22Rv1 (cell line): ENCODE measurements at regions not wholly inside any gene's neighbourhood (a gene's known extent, or its start where the extent isn't known, plus 50 kb on each side); places are given as distances from the start of the nearest gene placed in this dataset.

Source experiments
- ZFX ChIP-seq: fragments of 450-650 bp; IDR thresholded peaks from 2 replicates; pipeline ENCODE4 v1.6.1; 2017; ENCODE audit warnings: antibody characterized with exemption, borderline replicate concordance
- TF ChIP-seq, protein P1 (sequence below): fragments of 450-650 bp; IDR thresholded peaks from 2 replicates; pipeline ENCODE4 v1.5.1; 2017; ENCODE audit warnings: mild to moderate bottlenecking

DNA sequence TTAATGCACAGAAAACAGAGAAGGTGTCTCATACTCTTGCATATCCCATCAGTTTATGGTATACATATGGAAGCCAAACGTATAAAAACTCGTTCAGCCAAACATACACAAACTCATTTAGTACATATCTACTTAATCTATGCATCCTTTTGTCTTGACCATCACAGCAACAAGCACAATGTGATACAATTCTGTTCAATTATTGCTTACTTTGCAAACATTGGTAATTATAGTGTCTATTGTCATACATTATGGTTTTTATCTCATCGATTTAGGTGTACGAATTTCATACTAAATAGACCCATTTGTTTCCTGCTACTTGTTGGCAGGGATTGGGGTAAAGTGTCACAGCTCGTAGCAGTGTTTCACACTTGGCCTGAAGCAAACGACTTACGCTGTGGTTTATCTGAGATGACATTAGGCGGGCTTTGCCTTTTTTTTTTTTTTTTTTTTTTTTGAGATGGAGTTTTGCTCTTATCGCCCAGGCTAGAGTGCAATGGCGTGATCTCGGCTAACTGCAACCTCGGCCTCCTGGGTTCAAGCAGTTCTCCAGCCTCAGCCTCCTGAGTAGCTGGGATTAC lies 425.9 kb upstream of the JARID2 start:
- TF ChIP-seq, protein P1, sequence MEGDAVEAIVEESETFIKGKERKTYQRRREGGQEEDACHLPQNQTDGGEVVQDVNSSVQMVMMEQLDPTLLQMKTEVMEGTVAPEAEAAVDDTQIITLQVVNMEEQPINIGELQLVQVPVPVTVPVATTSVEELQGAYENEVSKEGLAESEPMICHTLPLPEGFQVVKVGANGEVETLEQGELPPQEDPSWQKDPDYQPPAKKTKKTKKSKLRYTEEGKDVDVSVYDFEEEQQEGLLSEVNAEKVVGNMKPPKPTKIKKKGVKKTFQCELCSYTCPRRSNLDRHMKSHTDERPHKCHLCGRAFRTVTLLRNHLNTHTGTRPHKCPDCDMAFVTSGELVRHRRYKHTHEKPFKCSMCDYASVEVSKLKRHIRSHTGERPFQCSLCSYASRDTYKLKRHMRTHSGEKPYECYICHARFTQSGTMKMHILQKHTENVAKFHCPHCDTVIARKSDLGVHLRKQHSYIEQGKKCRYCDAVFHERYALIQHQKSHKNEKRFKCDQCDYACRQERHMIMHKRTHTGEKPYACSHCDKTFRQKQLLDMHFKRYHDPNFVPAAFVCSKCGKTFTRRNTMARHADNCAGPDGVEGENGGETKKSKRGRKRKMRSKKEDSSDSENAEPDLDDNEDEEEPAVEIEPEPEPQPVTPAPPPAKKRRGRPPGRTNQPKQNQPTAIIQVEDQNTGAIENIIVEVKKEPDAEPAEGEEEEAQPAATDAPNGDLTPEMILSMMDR = no peak
- TF ChIP-seq ZFX = no peak
